Small intestine (tissue), 7 donors: ENCODE measurements at regions not wholly inside any gene's neighbourhood (a gene's known extent, or its start where the extent isn't known, plus 50 kb on each side); places are given as distances from the start of the nearest gene placed in this dataset.

Experiments used
- DNase-seq, 2 donors: peaks; one replicate each; pipeline versions ENCODE4 v3.0.0 to v3.0.0-alpha.2; 2013
- FAIRE-seq: peaks from 2 replicates; lab custom pipeline; 2012; peaks lifted over from hg19 to GRCh38; lab: Jason Lieb, UNC
- H3K27ac ChIP-seq, 3 donors: one replicate each; pipeline ENCODE4 v1.5.1; 2013; ENCODE audit warnings: low read length in 2 of 3, mild to moderate bottlenecking in 2 of 3, control low read depth in 1 of 3, inconsistent platforms in 1 of 3, low read depth in 1 of 3, moderate library complexity in 1 of 3
- H3K27me3 ChIP-seq, 3 donors: one replicate each; pipeline ENCODE4 v1.6.1; 2013; ENCODE audit warnings: low read length in 3 of 3, inconsistent platforms in 1 of 3; ENCODE audit not compliant: control insufficient read depth in 3 of 3, insufficient read depth in 3 of 3
- H3K36me3 ChIP-seq, 3 donors: one replicate each; pipeline ENCODE4 v1.6.1; 2013; ENCODE audit warnings: low read length in 3 of 3, inconsistent platforms in 1 of 3, low read depth in 1 of 3, mild to moderate bottlenecking in 1 of 3, moderate library complexity in 1 of 3; ENCODE audit not compliant: control insufficient read depth in 3 of 3, insufficient read depth in 2 of 3
- H3K4me1 ChIP-seq, 3 donors: one replicate each; pipeline ENCODE4 v1.6.1; 2013; ENCODE audit warnings: low read length in 2 of 3, inconsistent platforms in 1 of 3, low read depth in 1 of 3, mild to moderate bottlenecking in 1 of 3, moderate library complexity in 1 of 3; ENCODE audit not compliant: control insufficient read depth in 3 of 3, insufficient read depth in 2 of 3
- H3K4me3 ChIP-seq, 3 donors: one replicate each; pipeline ENCODE4 v1.5.1; 2013; ENCODE audit warnings: low read length in 3 of 3, control low read depth in 1 of 3, inconsistent platforms in 1 of 3, low read depth in 1 of 3, mild to moderate bottlenecking in 1 of 3, moderate library complexity in 1 of 3
- H3K9me3 ChIP-seq, 2 donors: one replicate each; pipeline ENCODE4 v1.6.1; 2013; ENCODE audit warnings: low read depth in 1 of 2, low read length in 1 of 2; ENCODE audit not compliant: control insufficient read depth in 2 of 2, insufficient read depth in 1 of 2
- WGBS, 3 donors: extraction: QIAGEN DNeasy Blood & Tissue Kit; methylation state at CpG; one replicate each; pipeline ENCODE4 v1.1.7; 2013; 5-methylcytosine and 5-hydroxymethylcytosine counted together
- donor health status: healthy with polysubstance abuse.
- donor health status: control.
- donor health status: control.
- donor health status: Bipolar disorder and iron deficiency.
- donor health status: healthy.

- WGBS, 3 donors, result 79 to 92% (median 91%) methylated on average over 1 of the region's 1 CpG
- no peaks in the 10 kb centered on the region for H3K4me1 ChIP-seq
- no peak overlapping the region for H3K4me3 ChIP-seq
- no peaks in the 10 kb centered on the region for H3K27me3 ChIP-seq
- FAIRE-seq (no peak), DNase-seq (no peak)
- H3K36me3 ChIP-seq, result no peaks in the 10 kb centered on the region
- H3K9me3 ChIP-seq, result peaks cover 2 to 15% of the 10 kb centered on the region in 2 donors
- no peak overlapping the region for H3K27ac ChIP-seq
Observed at GRCh38 chr15:95210436-95210981, 979.1 kb downstream of the MCTP2 start.

DNA sequence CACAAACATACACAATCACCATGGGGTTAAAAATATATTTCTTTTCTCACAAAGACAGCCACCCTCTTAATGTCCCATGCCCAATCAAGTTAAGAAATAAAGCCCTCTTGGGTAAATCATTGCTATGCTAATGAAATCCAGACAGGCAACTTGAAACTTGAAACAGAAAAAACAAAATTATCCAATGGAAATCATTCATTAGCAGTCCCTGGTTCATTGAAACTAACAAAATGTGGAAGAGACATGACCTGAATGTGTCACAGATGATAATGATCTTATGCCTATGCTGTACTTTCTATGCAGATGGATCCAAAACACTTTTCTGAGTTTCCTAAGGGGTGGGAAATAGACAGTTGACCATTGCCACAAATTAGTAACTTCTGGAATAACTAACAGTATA, 983.7 kb downstream of the MCTP2 start:
- H3K36me3 ChIP-seq, result no peaks in the 10 kb centered on the region
- no peaks in the 10 kb centered on the region for H3K27me3 ChIP-seq
- peaks cover 0 to 5% of the 10 kb centered on the region in 2 donors for H3K9me3 ChIP-seq
- no peak overlapping the region for H3K27ac ChIP-seq
- no peaks in the 10 kb centered on the region for H3K4me1 ChIP-seq
- no peak overlapping the region for H3K4me3 ChIP-seq
- FAIRE-seq (no peak), DNase-seq (no peak)

GRCh38 chr15:95226835-95227234, 995.5 kb downstream of the MCTP2 start:
- no peak for DNase-seq
- Histone ChIP-seq H3K9me3 (peaks cover 0 to 8% of the 10 kb centered on the region in 2 donors), H3K27me3 (no peaks in the 10 kb centered on the region), H3K4me1 (no peaks in the 10 kb centered on the region), H3K36me3 (no peaks in the 10 kb centered on the region), H3K4me3 (no peak overlapping the region), H3K27ac (no peak overlapping the region)
- no peak for FAIRE-seq
- WGBS, 3 donors, result 90 to 94% (median 92%) methylated on average over 5 of the region's 5 CpGs

DNA sequence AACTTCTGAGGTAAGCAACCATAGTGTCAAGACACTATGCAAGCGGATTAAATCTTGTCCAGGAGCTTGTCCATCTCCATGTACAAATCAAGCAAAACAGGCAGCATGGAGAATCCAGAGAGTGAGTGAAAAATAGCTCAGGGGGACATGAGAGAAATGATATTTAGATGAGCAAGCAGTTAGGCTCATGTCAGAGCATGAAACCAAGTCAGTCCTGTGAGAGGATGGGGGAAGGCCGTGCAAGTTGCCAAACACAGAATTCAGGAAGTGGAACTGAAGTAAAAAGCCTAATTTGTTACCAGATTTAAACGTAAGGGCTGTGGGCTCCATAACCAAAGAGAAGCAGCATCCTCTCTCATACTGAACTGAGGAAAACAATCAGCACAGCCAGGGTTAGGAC, 995.9 kb downstream of the MCTP2 start:
- H3K4me1 ChIP-seq, result no peaks in the 10 kb centered on the region
- no peak overlapping the region for H3K4me3 ChIP-seq
- 59 to 77% (median 63%) methylated on average over 3 of the region's 3 CpGs for WGBS, 3 donors
- no peak for FAIRE-seq
- no peak for DNase-seq
- H3K27me3 ChIP-seq, result no peaks in the 10 kb centered on the region
- H3K36me3 ChIP-seq, result no peaks in the 10 kb centered on the region
- H3K27ac ChIP-seq, result no peak overlapping the region
- peaks cover 0 to 8% of the 10 kb centered on the region in 2 donors for H3K9me3 ChIP-seq

DNA sequence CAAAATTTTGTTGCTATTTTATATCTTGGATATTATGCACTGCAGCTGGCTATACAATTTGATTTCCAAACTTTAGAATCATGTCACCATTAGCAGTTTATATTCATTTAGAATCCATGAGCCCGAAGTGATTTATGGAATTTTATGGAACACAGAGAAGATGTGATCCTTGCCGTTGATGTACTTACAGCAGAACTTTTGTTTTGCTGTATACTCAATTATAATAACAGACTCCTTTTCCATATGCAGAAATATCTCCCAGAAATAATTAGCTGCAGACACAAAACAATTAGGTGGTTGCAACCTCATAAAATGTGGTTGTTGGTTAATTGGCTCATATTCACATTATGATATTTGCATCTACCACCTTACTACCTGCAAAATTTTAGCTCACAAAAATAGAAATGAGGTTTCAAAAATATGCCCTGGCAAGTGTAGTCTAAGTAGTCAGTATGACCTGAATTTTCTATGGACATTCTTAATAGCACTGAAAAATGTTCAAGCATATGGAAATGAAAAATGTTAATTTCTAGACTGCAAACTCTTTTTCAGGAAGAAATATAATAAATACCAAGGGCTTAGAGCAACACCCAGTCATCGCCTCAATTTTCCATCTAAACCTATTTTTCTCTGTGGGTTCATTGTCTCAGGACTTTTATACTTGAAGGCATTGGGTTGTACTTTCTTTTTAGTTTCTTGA, 997.6 kb downstream of the MCTP2 start:
- Histone ChIP-seq H3K36me3 (no peaks in the 10 kb centered on the region), H3K9me3 (peaks cover 0 to 4% of the 10 kb centered on the region in 2 donors), H3K4me3 (no peak overlapping the region), H3K27me3 (no peaks in the 10 kb centered on the region), H3K4me1 (no peaks in the 10 kb centered on the region), H3K27ac (no peak overlapping the region)
- DNase-seq (no peak), FAIRE-seq (no peak)
- 83 to 88% (median 84%) methylated on average over 3 of the region's 3 CpGs for WGBS, 3 donors

DNA sequence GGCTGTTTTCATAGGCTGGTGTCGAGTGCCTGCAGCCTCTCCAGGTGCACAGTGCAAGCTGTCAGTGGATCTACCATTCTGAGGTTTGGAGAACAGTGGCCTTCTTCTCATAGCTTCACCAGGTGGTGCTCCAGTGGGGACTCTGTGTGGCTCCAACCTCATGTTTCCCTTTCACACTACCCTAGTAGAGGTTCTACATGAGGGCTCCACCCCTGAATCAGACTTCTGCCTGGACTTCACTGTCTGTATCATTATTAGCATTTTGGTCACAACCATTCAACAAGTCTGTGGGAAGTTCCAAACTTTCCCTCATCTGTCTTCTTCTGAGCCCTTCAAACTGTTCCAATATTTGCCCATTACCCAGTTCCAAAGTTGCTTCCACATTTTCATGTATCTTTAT, 1003.7 kb downstream of the MCTP2 start:
- WGBS, 3 donors, result 56 to 81% (median 75%) methylated on average over 1 of the region's 1 CpG

GRCh38 chr15:95247071-95247984, 1016.0 kb downstream of the MCTP2 start:
- Histone ChIP-seq H3K4me3 (no peak overlapping the region), H3K27ac (no peak overlapping the region), H3K9me3 (no peaks in the 10 kb centered on the region), H3K4me1 (no peaks in the 10 kb centered on the region), H3K27me3 (no peaks in the 10 kb centered on the region), H3K36me3 (no peaks in the 10 kb centered on the region)
- no peak for DNase-seq
- no peak for FAIRE-seq
- 76 to 88% (median 80%) methylated on average over 12 of the region's 12 CpGs for WGBS, 3 donors

More for the DNA sequence above, 1003.7 kb downstream of the MCTP2 start:
- Histone ChIP-seq H3K27ac (no peak overlapping the region), H3K27me3 (no peaks in the 10 kb centered on the region), H3K4me3 (no peak overlapping the region), H3K9me3 (peaks cover 0 to 10% of the 10 kb centered on the region in 2 donors), H3K4me1 (no peaks in the 10 kb centered on the region), H3K36me3 (no peaks in the 10 kb centered on the region)
- FAIRE-seq (no peak), DNase-seq (no peak)

DNA sequence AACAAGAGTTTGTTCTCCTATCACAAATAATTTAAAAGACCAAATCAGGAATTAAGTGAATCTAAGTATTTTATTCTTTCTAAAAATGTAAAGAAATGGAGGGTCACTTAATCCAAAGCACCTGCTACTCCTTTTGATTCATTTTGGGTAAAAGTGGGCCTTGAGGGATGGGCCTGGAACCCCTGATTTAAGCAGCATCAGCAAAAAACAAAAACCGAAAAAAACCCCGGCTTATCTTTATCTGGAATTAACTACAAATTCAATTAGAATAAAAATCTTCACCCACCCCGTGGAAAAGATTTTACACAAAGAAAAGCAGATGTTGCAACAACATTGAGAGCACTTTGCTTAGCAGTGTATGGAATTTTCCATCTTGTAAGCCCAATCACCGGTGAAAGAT, 1018.2 kb downstream of the MCTP2 start:
- H3K27ac ChIP-seq, result no peak overlapping the region
- 77 to 84% (median 81%) methylated on average over 4 of the region's 4 CpGs for WGBS, 3 donors
- no peak for FAIRE-seq

More for the DNA sequence above, 1018.2 kb downstream of the MCTP2 start:
- DNase-seq, result no peak
- Histone ChIP-seq H3K36me3 (no peaks in the 10 kb centered on the region), H3K27me3 (no peaks in the 10 kb centered on the region), H3K4me3 (no peak overlapping the region), H3K4me1 (no peaks in the 10 kb centered on the region), H3K9me3 (no peaks in the 10 kb centered on the region)
